CD4-positive, alpha-beta T cell treated with Interleukin-6 for 4 hours (primary cell): ENCODE measurements at regions not wholly inside any gene's neighbourhood (a gene's known extent, or its start where the extent isn't known, plus 50 kb on each side); places are given as distances from the start of the nearest gene placed in this dataset.
A peak's percentile ranks its signal among the peaks of the same experiment; 100 is the strongest.

ENCODE experiments used
- DNase-seq: peaks from one replicate; pipeline ENCODE4 v3.0.0-alpha.2; 2020; ENCODE audit warnings: mixed read lengths

DNA sequence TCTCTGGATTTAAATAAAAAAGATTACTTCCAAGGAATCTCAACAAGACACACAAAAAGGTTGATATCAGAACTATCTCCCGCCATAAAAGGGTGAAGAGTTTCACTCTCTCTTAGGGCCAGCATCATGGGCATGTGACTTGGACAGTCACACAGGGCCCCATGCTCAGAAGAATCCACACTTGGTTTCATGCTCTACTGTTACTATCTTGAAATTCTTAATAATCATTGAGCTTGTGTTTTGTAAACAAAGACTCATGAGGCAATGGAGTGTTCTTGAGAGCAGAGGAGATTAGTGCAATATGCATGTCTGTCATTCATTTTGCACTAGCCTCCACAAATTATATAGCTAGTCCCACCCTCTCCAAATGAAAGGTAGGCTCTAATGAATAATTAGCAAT, 58.4 kb downstream of the HMHB1 start:
- no peak for DNase-seq

GRCh38 chr5:143870871-143871632, 59.1 kb downstream of the HMHB1 start:
- DNase-seq = no peak

DNA sequence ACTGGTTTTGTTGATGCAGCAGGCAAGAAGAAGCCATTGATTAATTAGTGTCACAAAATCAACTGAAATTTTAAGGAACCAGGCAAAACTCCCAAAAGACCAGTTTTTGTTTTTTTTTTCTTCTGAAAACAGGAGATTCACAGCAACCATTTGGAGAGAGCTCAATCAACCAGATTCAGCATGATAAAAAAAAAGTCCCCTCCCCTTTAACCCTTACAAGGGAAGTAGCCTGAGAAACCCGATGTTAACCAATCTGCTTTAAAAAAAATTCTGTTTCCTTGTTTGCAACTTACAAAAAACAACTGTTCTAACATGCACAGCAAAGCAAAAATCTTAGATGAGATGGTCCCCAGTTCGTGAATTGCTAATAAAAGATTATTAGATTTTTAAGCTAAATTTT, 59.7 kb downstream of the HMHB1 start:
- DNase-seq = no peak

- no peak for DNase-seq
Measured at GRCh38 chr5:143874312-143874711, 62.4 kb downstream of the HMHB1 start.

- DNase-seq = no peak
Measured at GRCh38 chr5:143877196-143877595, 65.2 kb downstream of the HMHB1 start.

DNA sequence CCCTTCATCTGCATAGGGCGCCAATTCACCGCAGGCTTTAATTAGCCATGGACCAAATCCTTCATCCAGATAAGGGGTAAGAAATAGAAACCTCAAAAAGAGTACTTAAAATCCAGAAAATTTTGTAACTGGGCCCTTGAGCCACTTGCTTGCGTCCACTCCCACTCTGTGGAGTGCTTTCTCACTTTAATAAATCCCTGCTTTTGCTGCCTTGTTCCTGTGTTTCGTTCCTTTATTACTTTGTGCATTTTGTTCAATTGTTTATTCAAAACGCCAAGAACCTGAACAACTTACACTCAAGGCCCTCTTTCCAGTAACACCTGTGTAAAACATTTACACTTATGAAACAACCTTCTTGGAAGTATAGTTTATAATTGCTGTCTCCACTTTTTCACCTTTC, 66.5 kb downstream of the HMHB1 start:
- no peak for DNase-seq

DNA sequence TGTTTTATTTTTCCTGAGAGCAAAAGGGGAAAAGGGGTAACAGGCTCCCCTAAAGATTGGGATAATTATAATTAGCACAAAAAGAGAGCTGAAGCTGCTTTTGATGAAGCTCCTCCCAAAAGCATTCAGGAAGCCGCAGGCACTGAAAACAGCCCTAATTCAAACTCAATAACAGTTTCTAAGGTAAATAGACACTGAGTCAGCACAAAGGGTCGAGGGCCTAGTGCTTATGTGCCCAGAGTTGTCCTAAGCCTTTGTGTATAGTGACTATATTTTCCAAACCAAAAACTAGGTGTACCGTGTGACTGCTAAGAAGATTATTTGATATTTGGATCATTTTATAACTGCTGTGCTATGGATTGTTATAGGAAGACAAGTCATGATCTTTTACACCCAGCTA, 67.7 kb downstream of the HMHB1 start:
- DNase-seq = no peak

- no peak for DNase-seq
Measured at GRCh38 chr5:143880178-143880577, 68.2 kb downstream of the HMHB1 start.

GRCh38 chr5:143882520-143882919, 70.6 kb downstream of the HMHB1 start:
- DNase-seq = no peak

DNA sequence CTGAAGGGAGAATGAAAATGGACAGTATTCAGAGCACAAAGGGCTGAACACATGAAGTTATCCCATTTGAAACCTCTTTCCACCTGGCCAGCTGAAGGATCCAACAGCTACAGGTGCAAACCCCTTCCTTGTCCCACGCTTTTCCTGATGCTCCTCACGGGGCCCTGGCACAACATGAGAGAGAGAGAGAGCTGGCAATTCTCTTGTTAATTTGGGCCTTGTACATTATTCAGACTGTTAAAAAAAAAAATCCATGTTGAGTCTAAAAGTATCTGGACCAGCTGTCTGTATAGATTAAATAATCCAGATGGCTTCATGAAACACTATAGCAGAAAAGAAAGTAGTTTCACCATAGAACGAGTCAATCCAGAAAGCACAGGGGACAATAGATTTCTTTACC, 74.1 kb downstream of the HMHB1 start:
- no peak for DNase-seq

GRCh38 chr5:143886651-143887638, 75.0 kb downstream of the HMHB1 start:
- DNase-seq = no peak

- no peak for DNase-seq
Measured at GRCh38 chr5:143887903-143888665, 76.1 kb downstream of the HMHB1 start.

- DNase-seq = no peak
Measured at GRCh38 chr5:143888912-143889311, 77.0 kb downstream of the HMHB1 start.

GRCh38 chr5:143889986-143890385, 78.0 kb downstream of the HMHB1 start:
- DNase-seq = no peak

DNA sequence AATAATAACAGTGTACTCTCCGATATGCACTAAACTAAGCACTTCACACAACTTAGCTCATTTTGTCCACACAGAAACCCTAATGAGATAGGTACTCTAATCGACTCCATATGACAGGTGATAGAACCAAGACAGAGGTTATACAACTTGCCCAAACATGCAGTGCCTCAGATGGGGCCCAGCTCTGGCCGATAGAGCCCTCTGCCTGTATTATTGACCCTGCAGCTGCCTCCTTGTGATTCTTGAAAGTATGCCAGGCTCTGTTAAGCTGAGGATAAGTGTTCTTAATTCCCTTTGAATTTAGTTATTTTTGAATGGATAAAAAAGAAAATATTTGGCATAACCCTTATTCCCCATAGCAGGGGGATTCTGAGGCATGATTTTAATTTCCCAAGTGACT, 78.5 kb downstream of the HMHB1 start:
- no peak for DNase-seq

DNA sequence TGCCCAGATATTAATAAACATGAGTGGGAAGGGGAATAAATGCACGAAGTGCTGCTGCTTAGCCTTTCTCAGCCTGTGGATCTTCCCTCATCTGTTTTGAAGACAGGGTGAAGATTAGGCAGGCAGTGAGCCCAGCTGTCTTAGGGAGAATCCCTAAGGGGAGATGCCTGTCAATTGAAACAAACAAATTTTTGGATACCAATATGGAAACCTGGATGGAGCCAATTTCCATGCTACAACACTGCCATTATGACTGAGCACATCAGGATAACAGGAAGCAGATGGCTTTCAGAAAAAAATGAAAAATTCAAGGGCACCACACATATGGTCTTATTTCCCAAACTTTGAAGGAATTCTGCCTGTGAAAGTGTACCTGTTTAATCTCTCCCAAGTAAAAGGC, 80.3 kb downstream of the HMHB1 start:
- no peak for DNase-seq

DNA sequence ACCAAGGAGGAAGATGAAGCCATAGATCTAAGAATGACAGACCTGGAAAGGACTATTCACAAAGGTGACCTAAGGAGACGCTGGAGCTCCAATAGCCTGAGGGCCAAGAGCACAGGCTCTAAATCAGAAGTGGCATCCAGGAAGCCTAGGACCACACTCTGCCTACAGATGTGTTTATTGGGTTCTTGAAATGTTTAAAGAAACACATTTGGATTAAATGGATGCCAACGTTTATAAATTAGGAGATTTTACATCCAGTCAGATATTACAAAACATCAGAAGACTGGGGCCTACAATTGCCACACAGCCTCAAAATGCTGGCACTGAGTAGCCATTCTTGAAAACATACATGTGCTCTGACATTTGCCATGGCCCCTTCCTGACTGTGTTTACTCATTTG, 80.9 kb downstream of the HMHB1 start:
- DNase-seq = no peak

DNA sequence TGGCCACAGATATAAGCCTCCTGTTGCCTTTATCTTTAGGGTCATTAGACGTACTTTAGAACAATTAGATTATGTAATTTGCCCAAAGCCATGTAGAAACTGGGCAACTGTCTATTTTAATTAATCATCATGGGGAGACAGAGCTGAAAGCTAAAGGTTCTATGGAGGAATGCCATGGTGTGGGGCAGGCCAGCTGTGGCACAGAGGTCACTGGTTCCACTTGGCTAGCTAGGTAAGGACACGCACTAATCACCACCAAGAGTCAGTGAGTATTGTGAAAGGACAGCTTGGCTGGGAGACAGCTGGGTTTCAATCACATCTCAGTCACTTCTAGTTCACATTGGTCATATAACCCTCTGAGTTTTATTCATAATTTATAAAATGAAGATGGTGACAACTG, 81.7 kb downstream of the HMHB1 start:
- DNase-seq = no peak

- DNase-seq = no peak
Measured at GRCh38 chr5:143896516-143896915, 84.6 kb downstream of the HMHB1 start.

- DNase-seq = no peak
Measured at GRCh38 chr5:143896966-143897365, 85.0 kb downstream of the HMHB1 start.

DNA sequence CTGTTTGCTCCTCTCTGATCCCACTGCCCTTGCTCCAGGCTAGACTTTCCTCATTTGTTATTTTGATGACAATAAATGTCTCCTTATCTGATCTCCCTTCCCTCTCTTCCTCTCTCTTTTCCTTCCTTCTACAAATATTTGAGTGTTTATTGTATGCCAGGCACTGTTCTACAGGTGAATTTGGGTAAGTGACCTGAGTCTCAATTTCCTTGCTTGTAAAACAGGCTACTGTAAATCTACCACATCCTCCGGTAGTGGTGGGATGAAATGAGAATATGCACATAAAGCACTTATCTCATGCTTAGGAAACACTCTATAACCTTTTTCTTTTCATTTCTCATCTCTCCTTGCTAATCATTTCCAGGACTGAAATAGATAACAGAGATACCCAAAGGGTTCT, 86.4 kb downstream of the HMHB1 start:
- no peak for DNase-seq

GRCh38 chr5:143898916-143899591, 87.1 kb downstream of the HMHB1 start:
- peak; percentile 4 for DNase-seq

DNA sequence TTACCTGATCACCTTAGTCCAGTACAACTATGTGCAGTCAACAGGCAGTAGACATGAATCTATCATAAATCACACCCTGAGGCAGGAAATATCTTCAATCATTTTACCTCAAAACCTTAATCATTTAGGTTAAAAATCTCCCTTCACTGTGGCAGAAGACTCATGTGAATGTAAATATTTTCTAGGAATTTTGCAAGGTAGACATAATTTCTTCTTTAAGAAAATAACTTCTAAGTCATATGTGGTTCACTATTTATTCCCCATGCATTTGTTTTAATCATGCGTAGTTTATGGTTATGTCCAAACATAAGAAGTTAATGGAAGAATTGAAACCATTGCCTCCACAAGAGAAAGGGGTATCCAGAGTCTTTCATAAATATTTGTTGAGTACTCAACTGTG, 97.0 kb downstream of the HMHB1 start:
- no peak for DNase-seq
